GM21423 (cell line): ENCODE measurements at regions not wholly inside any gene's neighbourhood (a gene's known extent, or its start where the extent isn't known, plus 50 kb on each side); places are given as distances from the start of the nearest gene placed in this dataset.
"Not testable (repeated sequence)": the region's sequence is repeated elsewhere in the genome, so short reads cannot be mapped to it uniquely, and the experiment has no call there.

Experiments used
- ATAC-seq: cut with Tn5 transposase; IDR thresholded peaks from one replicate; pipeline ENCODE4 v1.9.1; 2021; ENCODE audit warnings: mild to moderate bottlenecking, moderate library complexity; ENCODE audit not compliant: unreplicated experiment

DNA sequence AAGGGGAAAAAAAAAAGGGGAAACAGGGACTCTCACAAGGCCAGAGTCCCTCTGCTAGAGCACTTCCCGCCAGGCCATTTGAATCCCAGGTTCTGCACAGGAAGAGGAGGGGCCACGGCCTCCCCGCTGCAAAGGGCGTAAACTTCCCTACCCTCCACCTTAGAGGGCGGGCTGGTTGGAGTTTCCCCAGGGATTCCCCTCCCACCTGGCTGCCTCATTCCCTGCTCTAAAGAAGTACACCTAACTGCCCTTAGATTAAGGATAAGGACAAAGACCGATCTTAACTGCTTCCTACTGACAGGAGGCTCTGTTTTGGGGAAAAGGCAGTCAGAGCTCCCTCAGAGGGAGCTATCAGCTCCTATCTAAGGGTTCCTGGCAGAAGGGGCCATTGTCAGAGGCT, 102.0 kb upstream of the ARMC3 start:
- no peak for ATAC-seq

DNA sequence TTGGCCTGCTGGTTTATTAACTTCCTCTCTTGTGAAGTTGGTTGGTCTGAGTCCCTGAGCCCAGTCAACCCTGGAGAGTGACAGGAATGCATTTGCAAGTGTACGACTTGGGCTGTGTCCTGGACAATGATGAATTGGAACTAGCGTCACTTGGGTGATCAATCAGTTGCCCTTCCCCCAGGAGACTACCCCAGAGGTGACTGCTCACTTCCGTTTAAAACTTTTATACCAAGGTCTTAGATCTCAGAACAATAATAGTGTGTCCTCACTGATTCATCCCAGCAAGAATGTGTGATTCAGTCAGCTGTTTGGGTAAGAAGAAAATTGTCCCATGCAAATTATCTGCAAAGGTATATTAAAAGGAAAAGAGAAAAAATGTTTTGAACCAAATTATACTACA, 102.9 kb upstream of the ARMC3 start:
- no peak for ATAC-seq

DNA sequence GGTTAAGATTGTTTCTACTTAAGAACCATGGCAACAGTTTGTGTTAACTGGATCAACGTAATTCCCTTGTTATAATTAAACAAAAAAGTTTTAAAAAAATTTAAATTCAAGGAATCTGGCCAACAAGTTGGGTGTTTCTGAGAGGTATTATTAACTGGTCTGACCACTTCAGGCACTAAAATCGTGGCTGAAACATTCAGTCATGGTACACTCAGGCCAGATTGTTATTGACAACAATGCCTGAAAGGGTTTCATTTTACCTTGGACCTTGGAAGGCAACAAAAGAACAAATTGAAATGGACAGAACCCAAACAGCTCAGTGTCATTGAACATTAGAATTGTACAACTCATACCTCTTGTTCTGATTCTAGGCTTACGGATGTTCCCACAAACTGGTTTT, 103.3 kb upstream of the ARMC3 start:
- ATAC-seq: no peak

DNA sequence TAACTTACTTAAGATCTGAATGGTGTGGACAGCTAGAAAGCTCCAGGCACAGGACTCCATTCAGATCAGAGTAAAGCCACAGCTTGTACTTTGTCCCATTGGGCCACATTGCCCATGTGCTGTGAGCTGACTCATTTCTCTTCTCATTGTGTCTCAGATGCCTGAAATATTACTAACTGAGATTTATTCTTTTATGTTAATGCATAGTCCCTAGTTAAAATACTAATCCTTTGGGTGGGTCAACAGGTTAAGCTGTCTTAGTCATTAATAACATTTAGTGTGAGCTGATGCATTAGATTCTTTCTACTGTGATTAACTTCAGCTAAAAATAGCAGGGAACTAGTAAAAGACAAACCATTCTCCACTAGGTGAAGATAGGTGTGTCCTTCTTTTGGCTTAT, 104.7 kb upstream of the ARMC3 start:
- ATAC-seq: peak; percentile 72

DNA sequence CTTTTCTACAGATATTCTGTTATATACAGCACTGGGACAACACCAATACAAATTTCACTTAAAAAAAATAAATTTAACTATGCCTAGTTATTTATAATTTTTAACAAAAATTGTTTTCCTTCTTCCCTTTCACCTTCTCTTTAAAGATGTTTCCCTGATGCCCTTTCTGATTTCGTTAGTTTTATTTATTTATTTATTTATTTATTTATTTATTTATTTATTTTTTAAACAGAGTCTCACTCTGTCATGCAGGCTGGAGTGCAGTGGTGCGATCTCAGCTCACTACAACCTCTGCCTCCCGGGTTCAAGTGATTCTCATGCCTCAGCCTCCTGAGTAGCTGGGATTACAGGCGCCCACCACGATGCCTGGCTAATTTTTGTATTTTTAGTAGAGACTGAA, 105.9 kb upstream of the ARMC3 start:
- ATAC-seq: not testable (repeated sequence)

DNA sequence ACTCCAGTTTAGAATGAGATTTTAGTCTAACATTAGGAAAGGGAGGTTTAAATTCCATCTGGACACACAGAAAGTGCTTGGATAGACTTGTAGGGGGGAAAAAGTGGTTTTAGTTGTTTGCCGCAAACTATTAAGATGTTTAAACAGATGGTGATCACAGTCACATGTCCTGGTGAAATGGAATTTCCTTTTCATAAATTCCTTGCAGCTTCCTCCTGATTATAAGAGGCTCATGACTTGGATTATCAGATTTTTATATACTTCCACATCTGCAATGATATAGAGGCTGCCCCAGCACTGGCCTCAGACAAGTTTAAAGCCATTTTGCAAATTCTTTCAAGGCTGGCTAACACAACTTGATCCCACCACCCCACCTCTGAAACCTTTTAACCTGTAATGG, 106.4 kb upstream of the ARMC3 start:
- ATAC-seq: no peak

DNA sequence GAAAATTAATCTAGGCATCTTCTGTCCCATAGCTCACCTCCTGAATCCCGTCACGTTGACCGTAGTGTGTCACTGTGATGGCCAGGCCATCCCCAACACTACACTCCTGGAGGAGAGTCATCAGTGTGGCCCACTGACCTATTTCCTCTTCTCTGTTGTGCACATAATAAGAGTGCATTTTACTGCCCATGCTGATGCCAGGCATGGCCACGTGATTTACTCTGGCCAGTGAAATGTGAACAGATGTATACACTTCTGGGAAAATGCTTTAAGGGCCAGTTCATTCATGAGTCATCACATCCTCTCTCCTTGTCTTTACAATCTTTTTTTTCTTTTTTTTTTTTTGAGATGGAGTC, 101.9 kb upstream of the PIP4K2A start:
- no peak for ATAC-seq

DNA sequence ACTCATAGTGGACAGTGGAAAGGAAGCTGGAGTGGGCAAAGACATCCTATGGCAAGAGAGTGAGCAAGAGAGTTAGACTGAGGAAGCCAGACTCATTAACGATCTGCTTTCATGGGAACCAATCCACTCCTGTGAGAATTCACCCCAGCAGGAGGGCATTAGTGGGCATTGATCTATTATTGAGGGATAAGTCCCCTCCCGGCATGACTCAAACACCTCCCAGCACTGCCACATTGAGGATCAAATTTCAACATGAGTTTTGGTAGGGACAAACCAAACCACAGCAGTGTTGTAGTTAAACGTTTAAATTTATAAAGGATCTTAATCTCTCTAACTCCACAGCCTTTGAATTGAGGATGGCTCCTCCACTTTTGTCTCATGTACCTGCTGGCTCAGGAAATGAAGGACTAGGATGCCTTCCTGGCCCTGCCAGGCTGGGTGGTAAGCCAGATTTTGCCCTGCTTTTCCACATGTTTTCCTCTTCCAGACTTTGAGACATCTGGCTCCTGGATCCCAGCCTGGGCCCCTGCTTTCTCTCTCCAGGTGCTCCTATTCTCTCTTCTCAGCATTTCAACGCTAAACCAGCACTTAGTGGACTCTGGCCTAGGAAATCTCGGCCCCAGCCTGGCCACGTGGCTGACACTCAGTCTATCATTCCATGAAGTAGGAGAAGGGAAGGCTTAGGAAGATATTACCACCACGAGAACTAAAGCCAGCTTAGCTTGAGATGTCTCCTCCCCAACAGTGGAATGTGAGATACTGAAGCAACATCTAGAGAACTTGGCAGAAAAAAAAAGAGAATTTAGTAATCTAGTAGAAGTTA, 96.5 kb upstream of the PIP4K2A start:
- no peak for ATAC-seq

DNA sequence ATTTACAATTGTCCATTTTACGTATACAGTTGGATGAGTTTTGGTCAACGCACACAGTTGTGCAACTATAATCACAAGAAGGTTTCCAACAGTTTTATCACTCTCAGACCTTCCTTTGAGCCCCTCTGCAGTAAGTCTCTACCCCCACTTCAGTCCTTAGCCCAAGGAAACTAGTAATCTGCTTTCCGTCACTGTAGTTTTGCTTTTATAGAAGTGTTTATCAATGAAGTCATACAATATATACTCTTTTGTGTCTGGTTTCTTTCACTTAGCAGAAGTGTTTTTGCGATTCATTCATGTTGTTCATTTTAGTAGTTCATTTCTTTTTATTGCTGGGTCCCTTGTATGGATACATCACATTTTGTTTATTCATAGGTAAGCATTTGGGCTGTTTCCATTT, 92.9 kb upstream of the PIP4K2A start:
- ATAC-seq: no peak

DNA sequence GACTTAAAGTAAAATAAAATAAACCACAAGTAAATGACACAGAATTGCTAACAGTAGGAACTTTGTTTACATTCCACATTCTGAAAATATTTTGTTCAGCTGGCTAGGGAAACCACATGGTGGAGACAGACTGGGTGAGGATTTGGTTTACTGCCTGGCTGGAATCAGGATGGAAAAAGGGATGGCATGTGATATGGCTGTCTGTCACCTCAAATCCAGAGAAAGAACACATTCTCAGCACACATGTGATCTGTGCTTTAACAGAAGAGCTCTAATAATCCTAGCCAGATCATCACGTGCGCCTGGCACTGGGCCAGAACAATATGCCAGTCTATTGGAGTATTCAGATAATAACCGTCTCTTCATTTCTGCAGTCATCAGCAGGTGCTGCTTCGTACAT, 90.9 kb upstream of the PIP4K2A start:
- ATAC-seq: no peak

DNA sequence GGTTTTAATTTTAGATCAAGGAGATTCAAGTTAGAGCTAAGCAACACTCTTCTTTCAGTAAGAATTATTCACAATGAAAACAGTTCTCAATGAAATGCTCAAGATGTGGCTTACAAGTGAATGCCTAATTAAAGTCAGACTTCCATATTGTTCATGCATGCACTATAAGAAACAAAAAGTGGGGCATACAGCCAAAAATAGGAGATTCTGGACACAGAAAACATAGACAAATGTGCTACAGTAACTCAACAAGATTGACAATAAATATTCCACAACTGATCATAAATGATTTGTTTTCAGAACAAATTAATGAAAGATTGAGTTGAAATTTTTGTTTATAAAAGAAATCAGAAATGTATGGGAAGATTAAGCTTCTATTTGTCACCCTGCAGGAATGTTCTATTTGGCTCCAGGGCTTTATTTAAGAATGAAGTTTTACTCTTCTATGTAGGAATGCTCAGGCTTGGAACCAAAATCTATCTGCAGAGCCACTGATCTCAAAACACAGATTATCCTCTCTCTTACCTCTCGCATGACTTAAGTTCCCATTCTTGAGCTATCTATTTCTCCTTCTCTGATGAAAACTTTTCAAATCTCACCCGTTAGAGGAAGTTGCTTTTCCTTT, 89.0 kb upstream of the PIP4K2A start:
- no peak for ATAC-seq

DNA sequence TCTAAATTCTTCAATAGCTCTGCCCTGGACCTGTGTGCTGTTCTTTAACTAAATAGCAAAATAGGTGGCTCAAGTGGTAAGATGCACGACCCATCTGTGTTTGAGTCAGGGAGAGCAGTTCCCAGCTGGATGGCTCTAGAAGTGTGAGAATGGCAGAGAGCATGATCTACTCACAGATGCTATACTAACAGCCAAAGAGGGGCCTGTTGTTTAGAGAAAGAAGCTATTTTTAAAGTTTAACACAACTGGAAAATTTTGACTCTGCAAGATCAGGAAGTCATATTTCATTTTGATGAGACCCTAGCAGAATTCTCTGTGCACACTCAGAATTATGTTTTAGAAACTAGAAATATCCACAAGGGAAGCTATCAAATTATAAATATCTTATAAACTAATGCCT, 87.4 kb upstream of the PIP4K2A start:
- ATAC-seq: no peak

DNA sequence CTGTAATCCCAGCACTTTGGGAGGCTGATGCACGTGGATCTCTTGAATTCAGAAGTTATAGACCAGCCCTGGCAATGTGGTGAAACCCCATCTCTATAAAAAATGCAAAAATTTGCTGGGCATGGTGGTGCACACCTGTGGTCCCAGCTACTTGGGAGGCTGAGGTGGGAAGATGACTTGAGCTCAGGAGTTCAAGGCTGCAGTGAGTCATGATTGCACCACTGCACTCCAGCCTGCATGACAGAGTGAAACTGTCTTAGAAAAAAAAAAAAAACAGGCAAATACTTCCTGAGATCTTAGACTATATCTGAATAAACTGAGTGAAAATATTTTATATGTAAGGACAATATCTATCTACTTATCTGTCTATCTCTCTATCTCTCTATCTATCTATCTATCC, 83.4 kb upstream of the PIP4K2A start:
- ATAC-seq: not testable (repeated sequence)

DNA sequence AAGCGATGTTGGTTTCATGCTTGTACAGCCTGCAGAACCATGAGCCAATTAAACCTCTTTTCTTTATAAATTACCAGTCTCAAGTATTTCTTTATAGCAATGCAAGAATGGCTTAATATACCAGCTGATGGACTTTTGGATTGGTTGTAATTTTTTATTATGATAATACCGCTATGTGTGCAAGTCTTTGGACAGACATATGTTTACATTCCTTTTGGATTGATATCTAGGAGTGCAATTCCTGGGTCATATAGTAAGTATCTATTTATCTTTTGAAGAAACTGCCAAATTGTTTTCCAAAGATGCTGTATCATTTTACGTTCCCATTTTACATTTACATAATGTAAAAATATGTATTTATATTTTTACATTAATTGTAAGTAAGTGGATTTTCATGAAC, 81.2 kb upstream of the PIP4K2A start:
- ATAC-seq: no peak

DNA sequence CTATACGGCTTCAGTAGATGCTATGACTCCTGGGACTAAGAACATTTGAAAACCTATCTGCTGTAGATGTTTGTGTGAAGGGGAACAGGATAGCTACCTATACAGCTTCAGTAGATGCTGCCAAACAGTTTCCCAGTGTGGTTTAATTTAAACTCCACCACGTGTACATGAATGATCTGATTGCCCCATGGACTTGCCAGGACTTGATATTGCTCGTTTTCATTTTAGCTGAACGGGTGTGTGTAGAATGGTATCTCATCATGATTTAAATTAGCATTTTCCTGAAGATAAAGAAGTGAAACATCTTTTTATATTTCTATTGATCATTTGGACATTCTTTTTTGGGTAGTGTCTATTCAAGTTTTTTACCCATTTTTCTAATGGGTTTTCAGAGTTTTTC, 77.8 kb upstream of the PIP4K2A start:
- no peak for ATAC-seq

DNA sequence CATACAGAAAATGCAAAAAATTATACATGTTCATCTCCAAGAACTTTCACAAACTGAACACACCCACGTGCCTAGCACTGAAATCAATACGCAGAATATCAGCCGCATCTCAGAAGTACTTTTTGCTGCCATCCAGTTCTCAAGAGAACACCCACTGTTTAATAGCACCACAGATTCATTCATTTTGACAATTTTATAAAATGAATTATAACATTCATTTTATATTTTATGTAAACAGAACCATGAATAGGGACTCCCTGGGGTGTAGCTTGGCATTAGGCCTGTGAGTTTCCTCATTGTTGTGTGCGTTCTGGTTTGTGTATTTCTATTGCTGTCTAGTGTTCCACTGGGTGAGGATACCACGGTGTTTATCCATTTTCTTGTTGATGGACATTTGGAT, 77.3 kb upstream of the PIP4K2A start:
- ATAC-seq: no peak

DNA sequence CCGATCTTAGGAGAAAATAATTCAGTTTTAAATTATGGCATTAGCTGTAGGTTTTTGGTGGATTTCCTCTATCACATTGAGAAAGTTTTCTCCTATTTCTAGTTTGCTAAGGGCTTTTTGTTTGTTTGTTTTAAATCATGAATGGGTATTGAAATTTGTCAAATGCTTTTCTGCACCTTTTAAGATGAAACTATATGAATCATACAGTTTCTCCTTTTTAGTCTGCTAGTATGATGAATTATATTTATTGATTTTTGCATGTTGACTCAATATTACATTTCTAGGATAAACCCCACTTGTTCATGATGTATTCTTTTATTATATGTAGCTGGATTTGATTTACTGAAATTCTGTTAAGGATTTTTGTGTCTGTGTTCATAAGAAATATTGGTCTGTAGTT, 70.3 kb upstream of the PIP4K2A start:
- no peak for ATAC-seq

DNA sequence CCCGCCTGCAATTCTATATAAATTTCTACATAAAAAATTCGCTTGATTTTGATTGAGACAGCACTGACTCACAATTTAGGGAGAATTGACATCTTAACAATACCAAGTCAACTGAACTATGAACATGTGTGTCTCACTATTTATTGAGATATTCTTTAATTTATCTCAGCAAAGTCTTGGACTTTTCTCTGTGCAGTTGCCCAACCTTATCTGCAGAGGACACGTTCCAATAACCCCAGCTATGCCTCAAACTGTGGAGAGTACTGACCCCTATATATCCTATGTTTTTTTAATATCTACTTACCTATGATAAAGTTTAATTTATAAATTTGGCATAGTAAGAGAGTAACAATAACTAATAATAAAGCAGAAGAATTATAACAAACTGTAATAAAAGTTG, 69.4 kb upstream of the PIP4K2A start:
- ATAC-seq: no peak

DNA sequence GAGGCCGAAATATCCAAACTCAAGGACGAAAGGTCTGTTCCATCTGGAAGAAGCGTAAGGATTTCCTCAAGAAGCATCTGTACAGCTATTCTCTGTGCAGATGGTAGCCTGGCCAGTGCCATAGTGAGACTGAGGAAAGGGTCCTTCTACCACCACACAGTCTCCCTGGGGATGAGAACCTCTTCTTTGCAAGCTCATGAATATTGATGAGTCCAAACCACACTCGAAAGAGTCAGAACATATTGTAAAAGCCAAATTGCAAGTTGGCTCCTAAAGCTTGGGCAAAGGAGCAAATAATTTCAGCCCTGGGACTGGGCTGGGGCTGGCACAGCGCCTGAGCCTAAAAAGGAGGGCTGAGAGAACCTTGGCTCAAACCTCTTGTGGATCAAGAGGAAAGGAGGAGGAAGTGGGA, 66.1 kb upstream of the PIP4K2A start:
- no peak for ATAC-seq

DNA sequence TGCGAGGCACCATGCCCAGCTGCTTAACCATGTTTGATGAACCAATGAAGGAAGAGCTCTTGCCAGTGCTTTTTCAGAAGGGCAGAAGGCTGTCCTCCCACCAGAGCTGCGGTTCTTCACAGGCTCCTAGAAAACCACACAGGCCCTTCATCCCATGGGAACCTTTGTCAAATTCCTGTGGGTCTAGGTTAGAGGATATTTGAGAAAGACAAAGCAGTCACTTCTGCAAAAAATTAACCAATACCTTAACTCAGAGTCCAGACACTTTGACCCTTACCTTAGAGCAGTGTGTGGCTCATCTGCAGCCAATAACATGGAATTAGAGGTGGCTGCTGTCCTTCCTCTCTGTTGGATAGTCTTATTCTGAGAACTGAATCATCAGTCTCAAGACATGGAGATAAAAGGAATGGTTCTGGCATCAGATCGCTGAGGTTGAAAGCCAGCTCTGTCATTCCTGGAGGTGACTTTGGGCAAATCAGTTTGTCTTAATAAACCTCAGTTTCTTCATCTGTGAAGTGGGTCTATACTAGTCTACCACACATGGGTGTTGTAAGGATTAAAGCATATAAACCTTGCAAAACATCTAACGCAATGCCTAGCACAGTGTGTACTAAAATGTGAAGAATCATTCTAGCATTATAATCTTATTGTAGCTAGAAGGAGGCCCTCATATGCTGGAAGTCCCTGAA, 65.1 kb upstream of the PIP4K2A start:
- ATAC-seq: no peak

DNA sequence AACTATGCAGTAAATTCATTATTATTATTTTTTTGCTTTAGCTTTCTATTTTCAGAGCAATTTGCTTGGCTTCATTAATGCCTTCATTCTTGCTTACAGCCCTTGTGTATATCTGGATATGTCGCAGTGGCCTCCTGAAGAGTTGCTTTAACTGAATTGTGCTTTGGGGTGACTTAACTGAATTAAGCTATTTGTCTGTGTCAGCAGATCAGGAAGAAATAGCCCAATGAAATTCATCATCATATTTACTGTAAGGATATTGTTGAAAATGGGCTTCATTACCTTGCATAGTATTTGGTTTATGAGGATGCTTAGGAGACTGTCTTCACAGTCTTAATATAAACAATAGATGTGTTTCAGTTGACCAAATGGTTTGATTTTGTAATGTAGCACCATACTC, 59.7 kb upstream of the PIP4K2A start:
- ATAC-seq: no peak

DNA sequence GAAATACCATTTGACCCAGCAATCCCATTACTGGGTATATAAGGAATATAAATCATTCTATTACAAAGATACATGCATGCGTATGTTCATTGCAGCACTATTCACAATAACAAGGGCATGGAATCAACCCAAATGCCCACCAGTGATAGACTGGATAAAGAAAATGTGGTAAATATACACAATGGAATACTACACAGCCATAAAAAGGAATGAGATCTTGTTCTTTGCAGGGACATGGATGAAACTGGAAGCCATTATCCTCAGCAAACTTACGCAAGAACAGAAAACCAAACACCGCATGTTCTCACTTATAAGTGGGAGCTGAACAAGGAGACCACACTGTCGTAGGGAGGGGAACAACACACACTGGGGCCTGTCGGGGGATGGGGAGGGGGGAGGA, 57.3 kb upstream of the PIP4K2A start:
- not testable (repeated sequence) for ATAC-seq
